SK-N-SH (cell line): ENCODE measurements at regions not wholly inside any gene's neighbourhood (a gene's known extent, or its start where the extent isn't known, plus 50 kb on each side); places are given as distances from the start of the nearest gene placed in this dataset.

Experiments
- CTCF ChIA-PET: fragments of 300-600, 350-600 bp; formaldehyde crosslinking; extraction: SDS; loops from one replicate; lab custom pipeline; 2021; lab: Yijun Ruan, JAX
- POLR2A ChIA-PET: fragments of 350-600 bp; sonication (Branson Sonifier 250); formaldehyde crosslinking; extraction: SDS; loops from one replicate; lab custom pipeline; 2020; ENCODE audit warnings: antibody characterized with exemption, inconsistent platforms; lab: Yijun Ruan, JAX
- DNase-seq: peaks from one replicate; pipeline ENCODE4 v3.0.0; 2012
- H2AFZ ChIP-seq: fragments of 200-600 bp; sonication (generic); 2 replicates; pipeline ENCODE4 v1.8.1; 2016; ENCODE audit warnings: antibody characterized with exemption, mild to moderate bottlenecking, low read depth
- H3F3A ChIP-seq: fragments of 200-600 bp; sonication (generic); replicated peaks from 2 replicates; pipeline ENCODE3; 2016; ENCODE audit warnings: antibody characterized with exemption, mild to moderate bottlenecking; ENCODE audit not compliant: insufficient read depth
- H3K27ac ChIP-seq, 2 experiments: fragments of 200-500 bp in 1 of 2; fragments of 200-600 bp in 1 of 2; sonication (Bioruptor generic) in 1 of 2; sonication (generic), shearing (Covaris generic) in 1 of 2; 2 replicates each; pipeline versions ENCODE4 v1.5.1 to v1.6.1; 2014 to 2016; ENCODE audit warnings: low read depth in 2 of 2, inconsistent platforms in 1 of 2, low read length in 1 of 2, mild to moderate bottlenecking in 1 of 2, mixed read lengths in 1 of 2
- H3K27me3 ChIP-seq: fragments of 200-600 bp; sonication (generic), shearing (Covaris generic); 2 replicates; pipeline ENCODE4 v1.6.1; 2016; ENCODE audit warnings: mixed run types; ENCODE audit not compliant: insufficient read depth
- H3K36me3 ChIP-seq, 2 experiments: fragments of 200-500 bp in 1 of 2; fragments of 200-600 bp in 1 of 2; sonication (Bioruptor generic) in 1 of 2; sonication (generic) in 1 of 2; replicated peaks in 1 of 2; 2 replicates each; pipeline versions ENCODE3 to v1.5.1; 2014 to 2016; ENCODE audit warnings: low read length in 1 of 2, mild to moderate bottlenecking in 1 of 2; ENCODE audit not compliant: insufficient read depth in 2 of 2, control insufficient read depth in 1 of 2
- H3K4me1 ChIP-seq, 2 experiments: fragments of 200-500 bp in 1 of 2; fragments of 200-600 bp in 1 of 2; sonication (Bioruptor generic) in 1 of 2; sonication (generic), shearing (Covaris generic) in 1 of 2; 2 replicates each; pipeline versions ENCODE4 v1.5.1 to v1.6.1; 2014 to 2016; ENCODE audit warnings: low read depth in 1 of 2, low read length in 1 of 2, mixed run types in 1 of 2; ENCODE audit not compliant: insufficient read depth in 2 of 2, control insufficient read depth in 1 of 2
- H3K4me2 ChIP-seq: fragments of 200-600 bp; sonication (generic), shearing (Covaris generic); 2 replicates; pipeline ENCODE4 v1.6.1; 2017; ENCODE audit warnings: mixed run types
- H3K4me3 ChIP-seq, 2 experiments: fragments of 200-500 bp in 1 of 2; fragments of 200-600 bp in 1 of 2; sonication (Bioruptor generic) in 1 of 2; sonication (generic), shearing (Covaris generic) in 1 of 2; 2 replicates each; pipeline versions ENCODE4 v1.5.1 to v1.8.1; 2014 to 2016; ENCODE audit warnings: low read depth in 2 of 2, inconsistent platforms in 1 of 2, low read length in 1 of 2, mild to moderate bottlenecking in 1 of 2, mixed read lengths in 1 of 2, moderate library complexity in 1 of 2
- H3K79me2 ChIP-seq: fragments of 200-600 bp; sonication (generic); 2 replicates; pipeline ENCODE4 v1.8.1; 2017; ENCODE audit warnings: mild to moderate bottlenecking; ENCODE audit not compliant: insufficient read depth
- H3K9ac ChIP-seq: fragments of 200-600 bp; sonication (generic); 2 replicates; pipeline ENCODE4 v1.6.1; 2017; ENCODE audit warnings: mixed run types
- H3K9me2 ChIP-seq: fragments of 200-600 bp; sonication (generic); 2 replicates; pipeline ENCODE4 v1.6.1; 2017; ENCODE audit warnings: mixed run types
- H3K9me3 ChIP-seq: fragments of 200-600 bp; sonication (generic); 2 replicates; pipeline ENCODE4 v1.6.1; 2017; ENCODE audit warnings: mixed run types, mild to moderate bottlenecking, moderate library complexity
- H4K20me1 ChIP-seq: fragments of 200-600 bp; sonication (generic); 2 replicates; pipeline ENCODE4 v1.6.1; 2017; ENCODE audit warnings: mild to moderate bottlenecking, mixed run types; ENCODE audit not compliant: insufficient read depth
- CHD2 ChIP-seq: fragments of 150-350 bp; IDR thresholded peaks from 2 replicates; pipeline ENCODE4 v1.6.1; 2018; ENCODE audit warnings: low read length; ENCODE audit not compliant: partially characterized antibody
- ELF1 ChIP-seq: IDR thresholded peaks from 2 replicates; pipeline ENCODE4 v1.4.0; 2012
- EZH2phosphoT487 ChIP-seq: fragments of 200-600 bp; sonication (generic); IDR thresholded peaks from 2 replicates; pipeline ENCODE4 v1.6.1; 2017; ENCODE audit warnings: low read depth, mixed run types, mild to moderate bottlenecking, antibody characterized with exemption, moderate library complexity, borderline replicate concordance
- FOSL2 ChIP-seq: IDR thresholded peaks from 2 replicates; pipeline ENCODE4 v1.4.0; 2012; ENCODE audit warnings: low read depth, mild to moderate bottlenecking, moderate library complexity, borderline replicate concordance
- JUND ChIP-seq: IDR thresholded peaks from 2 replicates; pipeline ENCODE4 v1.4.0; 2012
- NFIC ChIP-seq: IDR thresholded peaks from 2 replicates; pipeline ENCODE4 v1.4.0; 2012; ENCODE audit warnings: borderline replicate concordance
- RAD21 ChIP-seq: IDR thresholded peaks from 2 replicates; pipeline ENCODE4 v1.6.1; 2012; ENCODE audit warnings: mild to moderate bottlenecking, low read length
- RFX5 ChIP-seq: IDR thresholded peaks from 2 replicates; pipeline ENCODE4 v1.6.1; 2012; ENCODE audit warnings: mild to moderate bottlenecking, improper control_type of control experiment, low read length
- SIN3A ChIP-seq: IDR thresholded peaks from 2 replicates; pipeline ENCODE4 v1.6.1; 2012; ENCODE audit warnings: low read depth, mild to moderate bottlenecking, low read length, moderate library complexity, borderline replicate concordance
- SMC3 ChIP-seq: IDR thresholded peaks from 2 replicates; pipeline ENCODE4 v1.6.1; 2012; ENCODE audit warnings: low read depth, low read length, improper control_type of control experiment
- TAF1 ChIP-seq: IDR thresholded peaks from 2 replicates; pipeline ENCODE4 v1.6.1; 2012; ENCODE audit warnings: low read depth, mild to moderate bottlenecking, low read length, moderate library complexity, borderline replicate concordance
- TCF12 ChIP-seq: IDR thresholded peaks from 2 replicates; pipeline ENCODE4 v1.4.0; 2012
- TEAD4 ChIP-seq: IDR thresholded peaks from 2 replicates; pipeline ENCODE4 v1.4.0; 2012; ENCODE audit warnings: mild to moderate bottlenecking, borderline replicate concordance; ENCODE audit not compliant: insufficient read depth
- WGBS: methylation state at CpG from one replicate; pipeline ENCODE4 v1.1.6; 2017; ENCODE audit warnings: low lambda C conversion rate; 5-methylcytosine and 5-hydroxymethylcytosine counted together
- TF ChIP-seq, protein P1 (sequence below): fragments of 150-350 bp; IDR thresholded peaks from 2 replicates; pipeline ENCODE4 v1.6.1; 2017; ENCODE audit warnings: antibody characterized with exemption, low read length, low read depth, borderline replicate concordance
- TF ChIP-seq, protein P2 (sequence below): IDR thresholded peaks from 2 replicates; pipeline ENCODE4; 2012
- TF ChIP-seq, protein P3 (sequence below): IDR thresholded peaks from 2 replicates; pipeline ENCODE4 v1.6.1; 2012; ENCODE audit warnings: mild to moderate bottlenecking, low read depth, low read length, moderate library complexity

DNA sequence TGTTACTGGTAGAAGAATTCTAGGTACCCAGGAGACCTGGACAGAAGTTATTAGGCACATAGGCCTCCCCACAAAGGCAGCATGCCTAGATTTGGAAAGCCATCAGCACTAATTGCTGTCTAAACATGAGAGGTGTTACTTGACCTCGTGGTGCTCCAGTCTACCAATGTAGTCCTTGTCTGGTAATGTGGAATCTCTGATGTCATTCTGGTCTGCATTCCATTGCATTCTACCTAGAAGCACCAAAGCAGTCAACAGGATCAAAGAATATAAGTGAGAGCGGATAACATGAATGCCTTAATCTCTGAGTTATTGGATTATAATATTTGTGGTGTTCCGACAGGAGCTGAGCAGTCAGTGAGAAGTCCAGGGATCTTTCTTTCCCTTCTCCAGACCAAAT is 175.2 kb downstream of the PSAT1 start:
- Histone ChIP-seq H3K27me3 (no peaks in the 10 kb centered on the region), H3K4me3 (no peak overlapping the region), H2AFZ (no peak overlapping the region), H3K36me3 (no peaks in the 10 kb centered on the region), H3K9me2 (no peaks in the 10 kb centered on the region), H3K9me3 (no peaks in the 10 kb centered on the region), H3K27ac (no peak overlapping the region), H3K79me2 (no peaks in the 10 kb centered on the region), H3F3A (no peaks in the 10 kb centered on the region), H3K4me2 (no peak overlapping the region), H4K20me1 (no peaks in the 10 kb centered on the region), H3K9ac (no peak overlapping the region), H3K4me1 (peaks cover 0 to 3% of the 10 kb centered on the region in 2 experiments; a peak in 1 of 4 replicates)
- TF ChIP-seq TCF12, result no peak
- TF ChIP-seq RFX5, result no peak
- TF ChIP-seq NFIC, result no peak
- TF ChIP-seq CHD2, result no peak
- CTCF ChIA-PET, result interaction anchor here (1.7 kb wide), 1 partner anchor 130 kb away, joined by 5 read pairs; no protein-coding TSS in a partner anchor
- 61% methylated on average over 3 of the region's 3 CpGs for WGBS
- POLR2A ChIA-PET, result no interaction called here
- no peak for DNase-seq

DNA sequence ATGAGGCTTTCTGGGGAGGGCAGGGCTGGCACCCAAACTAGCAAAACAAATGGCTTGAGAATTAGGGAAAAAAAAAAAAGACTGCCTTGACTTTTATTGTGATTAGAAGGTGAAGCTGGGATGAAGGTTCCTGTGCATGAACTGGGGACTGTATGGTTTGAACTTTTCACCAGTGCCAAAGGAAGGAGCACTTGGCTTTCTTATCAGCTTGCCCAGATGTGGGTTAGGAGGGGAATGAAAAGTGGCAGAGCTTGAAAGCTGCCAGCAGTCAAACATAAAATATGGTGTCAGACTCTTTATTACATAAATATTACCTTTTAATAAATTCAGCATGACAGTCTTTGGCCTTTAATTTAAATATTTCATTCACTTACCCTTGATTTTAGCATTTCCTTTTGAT is 182.5 kb downstream of the PSAT1 start:
- H3K9ac ChIP-seq, result no peak overlapping the region
- TF ChIP-seq SMC3 (no peak), FOSL2 (no peak), ELF1 (no peak), TEAD4 (no peak), JUND (no peak), RAD21 (no peak), EZH2phosphoT487 (no peak), TAF1 (no peak), SIN3A (no peak)
- TF ChIP-seq, protein P1, sequence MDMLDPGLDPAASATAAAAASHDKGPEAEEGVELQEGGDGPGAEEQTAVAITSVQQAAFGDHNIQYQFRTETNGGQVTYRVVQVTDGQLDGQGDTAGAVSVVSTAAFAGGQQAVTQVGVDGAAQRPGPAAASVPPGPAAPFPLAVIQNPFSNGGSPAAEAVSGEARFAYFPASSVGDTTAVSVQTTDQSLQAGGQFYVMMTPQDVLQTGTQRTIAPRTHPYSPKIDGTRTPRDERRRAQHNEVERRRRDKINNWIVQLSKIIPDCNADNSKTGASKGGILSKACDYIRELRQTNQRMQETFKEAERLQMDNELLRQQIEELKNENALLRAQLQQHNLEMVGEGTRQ, result no peak
- TF ChIP-seq, protein P2, sequence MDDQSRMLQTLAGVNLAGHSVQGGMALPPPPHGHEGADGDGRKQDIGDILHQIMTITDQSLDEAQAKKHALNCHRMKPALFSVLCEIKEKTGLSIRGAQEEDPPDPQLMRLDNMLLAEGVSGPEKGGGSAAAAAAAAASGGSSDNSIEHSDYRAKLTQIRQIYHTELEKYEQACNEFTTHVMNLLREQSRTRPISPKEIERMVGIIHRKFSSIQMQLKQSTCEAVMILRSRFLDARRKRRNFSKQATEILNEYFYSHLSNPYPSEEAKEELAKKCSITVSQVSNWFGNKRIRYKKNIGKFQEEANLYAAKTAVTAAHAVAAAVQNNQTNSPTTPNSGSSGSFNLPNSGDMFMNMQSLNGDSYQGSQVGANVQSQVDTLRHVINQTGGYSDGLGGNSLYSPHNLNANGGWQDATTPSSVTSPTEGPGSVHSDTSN, result no peak
- TF ChIP-seq, protein P3, sequence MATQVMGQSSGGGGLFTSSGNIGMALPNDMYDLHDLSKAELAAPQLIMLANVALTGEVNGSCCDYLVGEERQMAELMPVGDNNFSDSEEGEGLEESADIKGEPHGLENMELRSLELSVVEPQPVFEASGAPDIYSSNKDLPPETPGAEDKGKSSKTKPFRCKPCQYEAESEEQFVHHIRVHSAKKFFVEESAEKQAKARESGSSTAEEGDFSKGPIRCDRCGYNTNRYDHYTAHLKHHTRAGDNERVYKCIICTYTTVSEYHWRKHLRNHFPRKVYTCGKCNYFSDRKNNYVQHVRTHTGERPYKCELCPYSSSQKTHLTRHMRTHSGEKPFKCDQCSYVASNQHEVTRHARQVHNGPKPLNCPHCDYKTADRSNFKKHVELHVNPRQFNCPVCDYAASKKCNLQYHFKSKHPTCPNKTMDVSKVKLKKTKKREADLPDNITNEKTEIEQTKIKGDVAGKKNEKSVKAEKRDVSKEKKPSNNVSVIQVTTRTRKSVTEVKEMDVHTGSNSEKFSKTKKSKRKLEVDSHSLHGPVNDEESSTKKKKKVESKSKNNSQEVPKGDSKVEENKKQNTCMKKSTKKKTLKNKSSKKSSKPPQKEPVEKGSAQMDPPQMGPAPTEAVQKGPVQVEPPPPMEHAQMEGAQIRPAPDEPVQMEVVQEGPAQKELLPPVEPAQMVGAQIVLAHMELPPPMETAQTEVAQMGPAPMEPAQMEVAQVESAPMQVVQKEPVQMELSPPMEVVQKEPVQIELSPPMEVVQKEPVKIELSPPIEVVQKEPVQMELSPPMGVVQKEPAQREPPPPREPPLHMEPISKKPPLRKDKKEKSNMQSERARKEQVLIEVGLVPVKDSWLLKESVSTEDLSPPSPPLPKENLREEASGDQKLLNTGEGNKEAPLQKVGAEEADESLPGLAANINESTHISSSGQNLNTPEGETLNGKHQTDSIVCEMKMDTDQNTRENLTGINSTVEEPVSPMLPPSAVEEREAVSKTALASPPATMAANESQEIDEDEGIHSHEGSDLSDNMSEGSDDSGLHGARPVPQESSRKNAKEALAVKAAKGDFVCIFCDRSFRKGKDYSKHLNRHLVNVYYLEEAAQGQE, result no peak

More for the DNA sequence above, 182.5 kb downstream of the PSAT1 start:
- Histone ChIP-seq H3F3A (no peaks in the 10 kb centered on the region), H3K9me3 (no peaks in the 10 kb centered on the region; the same call in 1 of the 2 replicates), H3K79me2 (no peaks in the 10 kb centered on the region), H3K4me1 (no peaks in the 10 kb centered on the region), H4K20me1 (no peaks in the 10 kb centered on the region), H3K4me3 (no peak overlapping the region), H3K27me3 (no peaks in the 10 kb centered on the region), H3K4me2 (no peak overlapping the region), H3K27ac (no peak overlapping the region), H2AFZ (no peak overlapping the region), H3K9me2 (no peaks in the 10 kb centered on the region), H3K36me3 (no peaks in the 10 kb centered on the region)
- DNase-seq, result no peak
- ChIA-PET CTCF (no interaction called here), POLR2A (no interaction called here)
